Cardiac muscle cell (in vitro differentiated cells and primary cell): ENCODE measurements at regions not wholly inside any gene's neighbourhood (a gene's known extent, or its start where the extent isn't known, plus 50 kb on each side); places are given as distances from the start of the nearest gene placed in this dataset.

Experiments used
- DNase-seq, 2 donors: peaks; one replicate each; pipeline versions ENCODE4 v3.0.0 to v3.0.0-alpha.2; 2010 to 2017; ENCODE audit warnings: low read depth in 1 of 2, low spot score in 1 of 2
- H3K27ac ChIP-seq: fragments of 200-600 bp; sonication (generic); 2 replicates; pipeline ENCODE4 v1.5.1; 2016
- H3K27me3 ChIP-seq: fragments of 200-600 bp; sonication (generic); 2 replicates; pipeline ENCODE4 v1.6.0; 2016; ENCODE audit warnings: control low read depth
- H3K36me3 ChIP-seq: fragments of 200-600 bp; sonication (generic); 2 replicates; pipeline ENCODE4 v1.5.1; 2016; ENCODE audit warnings: control low read depth
- H3K4me1 ChIP-seq: fragments of 200-600 bp; sonication (generic); 2 replicates; pipeline ENCODE4 v1.8.1; 2017; ENCODE audit warnings: low read depth, mild to moderate bottlenecking, mixed run types
- H3K4me3 ChIP-seq: fragments of 200-600 bp; sonication (generic); 2 replicates; pipeline ENCODE4 v1.5.1; 2016; ENCODE audit warnings: mild to moderate bottlenecking
- H3K9me3 ChIP-seq: fragments of 200-600 bp; sonication (generic); 2 replicates; pipeline ENCODE4 v1.5.1; 2017; ENCODE audit warnings: low read depth, mild to moderate bottlenecking, control low read depth
- TF ChIP-seq, protein P1 (sequence below): IDR thresholded peaks from 2 replicates; pipeline ENCODE4 v1.5.1; 2012; ENCODE audit warnings: low read depth, mild to moderate bottlenecking, low read length

DNA sequence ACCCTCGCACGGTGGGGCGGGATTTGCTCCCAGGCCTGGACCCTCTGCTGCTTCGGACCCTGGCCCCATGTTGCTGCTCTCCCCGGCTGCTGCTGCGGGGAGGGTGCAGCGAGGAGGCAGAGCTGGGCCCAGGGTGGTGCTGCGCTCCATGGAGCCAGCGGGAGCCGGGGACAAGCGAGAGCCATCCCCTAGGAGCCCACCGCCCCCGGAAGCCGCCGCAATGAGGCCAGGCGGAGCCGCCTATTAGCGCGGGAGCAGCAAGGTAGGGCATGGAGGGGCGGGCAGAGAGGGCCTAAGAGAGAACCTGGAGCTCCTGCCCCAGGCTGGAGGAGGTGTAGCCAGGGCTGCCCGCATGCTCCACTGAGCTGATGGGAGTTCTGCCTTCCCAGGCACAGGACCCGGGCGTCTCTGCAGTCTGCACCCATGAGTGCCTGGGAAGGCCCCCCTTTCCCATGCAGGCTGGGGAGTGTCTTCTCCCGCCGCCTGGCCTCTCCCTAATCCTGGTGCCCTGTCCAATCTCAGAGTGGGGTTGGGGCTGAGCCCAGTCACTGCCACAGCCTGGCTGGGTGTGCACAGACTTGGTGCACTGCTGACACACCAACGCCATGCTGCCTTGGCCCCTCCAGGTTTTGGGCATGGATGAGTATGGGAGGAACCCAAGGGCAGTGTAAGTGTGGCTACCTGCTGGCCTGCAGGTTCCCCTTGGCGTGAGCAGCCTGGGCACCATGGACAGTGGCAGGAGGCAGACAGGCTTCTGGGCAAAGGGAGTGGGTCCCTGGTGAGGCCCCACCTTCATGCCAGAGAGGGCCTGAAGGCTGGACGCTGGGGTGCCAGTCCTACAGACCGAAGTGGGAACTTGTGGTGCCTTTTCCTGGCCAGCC is 360.6 kb upstream of the MAP3K7 start:
- Histone ChIP-seq H3K9me3 (no peaks in the 10 kb centered on the region), H3K36me3 (no peaks in the 10 kb centered on the region)
- TF ChIP-seq, protein P1, sequence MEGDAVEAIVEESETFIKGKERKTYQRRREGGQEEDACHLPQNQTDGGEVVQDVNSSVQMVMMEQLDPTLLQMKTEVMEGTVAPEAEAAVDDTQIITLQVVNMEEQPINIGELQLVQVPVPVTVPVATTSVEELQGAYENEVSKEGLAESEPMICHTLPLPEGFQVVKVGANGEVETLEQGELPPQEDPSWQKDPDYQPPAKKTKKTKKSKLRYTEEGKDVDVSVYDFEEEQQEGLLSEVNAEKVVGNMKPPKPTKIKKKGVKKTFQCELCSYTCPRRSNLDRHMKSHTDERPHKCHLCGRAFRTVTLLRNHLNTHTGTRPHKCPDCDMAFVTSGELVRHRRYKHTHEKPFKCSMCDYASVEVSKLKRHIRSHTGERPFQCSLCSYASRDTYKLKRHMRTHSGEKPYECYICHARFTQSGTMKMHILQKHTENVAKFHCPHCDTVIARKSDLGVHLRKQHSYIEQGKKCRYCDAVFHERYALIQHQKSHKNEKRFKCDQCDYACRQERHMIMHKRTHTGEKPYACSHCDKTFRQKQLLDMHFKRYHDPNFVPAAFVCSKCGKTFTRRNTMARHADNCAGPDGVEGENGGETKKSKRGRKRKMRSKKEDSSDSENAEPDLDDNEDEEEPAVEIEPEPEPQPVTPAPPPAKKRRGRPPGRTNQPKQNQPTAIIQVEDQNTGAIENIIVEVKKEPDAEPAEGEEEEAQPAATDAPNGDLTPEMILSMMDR, result no peak

GRCh38 chr6:90941885-90942284 is 355.0 kb upstream of the MAP3K7 start:
- no peak for DNase-seq
- Histone ChIP-seq H3K4me1 (peaks cover 12% of the 10 kb centered on the region), H3K4me3 (no peak overlapping the region), H3K27me3 (no peaks in the 10 kb centered on the region), H3K36me3 (no peaks in the 10 kb centered on the region), H3K27ac (no peak overlapping the region), H3K9me3 (no peaks in the 10 kb centered on the region)
- TF ChIP-seq, protein P1, result no peak

More for the DNA sequence above, 360.6 kb upstream of the MAP3K7 start:
- Histone ChIP-seq H3K27ac (no peak overlapping the region), H3K27me3 (no peaks in the 10 kb centered on the region), H3K4me3 (no peak overlapping the region), H3K4me1 (peaks cover 3% of the 10 kb centered on the region)
- no peak for DNase-seq

DNA sequence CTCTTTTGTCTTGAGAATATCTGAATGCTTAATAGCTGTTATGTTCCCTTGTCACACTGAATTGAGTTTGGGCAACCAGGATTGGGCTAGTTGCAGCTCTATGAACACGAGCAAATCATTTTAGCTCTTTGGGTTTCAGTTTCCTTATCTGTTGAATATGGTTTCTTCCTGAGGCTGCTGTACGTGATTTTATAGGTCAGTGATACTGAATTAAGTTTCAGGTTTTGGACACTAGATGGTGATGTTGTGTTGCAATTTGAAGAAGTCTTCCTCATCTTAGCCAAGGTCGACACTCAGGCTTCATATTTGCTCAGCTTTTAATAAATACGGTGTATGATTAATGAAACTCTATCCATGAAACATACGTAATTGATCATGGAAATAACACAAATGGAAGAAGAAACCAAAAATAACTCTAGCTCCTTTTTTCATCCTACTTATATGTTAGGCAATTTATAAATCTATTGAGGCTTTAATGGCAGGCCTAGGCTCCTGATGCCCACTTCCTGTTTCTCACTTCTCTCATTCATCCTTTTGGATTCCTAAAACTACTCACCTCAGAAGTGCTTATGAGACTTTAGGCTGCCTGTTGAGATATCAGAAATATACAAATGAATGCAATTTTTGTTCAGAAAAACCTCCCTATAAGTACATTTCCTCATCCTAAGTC is 354.1 kb upstream of the MAP3K7 start:
- no peak overlapping the region for H3K27ac ChIP-seq
- H3K36me3 ChIP-seq, result no peaks in the 10 kb centered on the region
- H3K9me3 ChIP-seq, result no peaks in the 10 kb centered on the region
- H3K27me3 ChIP-seq, result no peaks in the 10 kb centered on the region
- peaks cover 12% of the 10 kb centered on the region for H3K4me1 ChIP-seq
- peak; percentile 64 to 87 for DNase-seq
- no peak overlapping the region for H3K4me3 ChIP-seq
- TF ChIP-seq, protein P1, result peak; percentile 58

GRCh38 chr6:90939906-90940305 is 353.0 kb upstream of the MAP3K7 start:
- TF ChIP-seq, protein P1, result no peak
- DNase-seq, result no peak
- H3K27ac ChIP-seq, result peak overlapping the region; percentile 13

DNA sequence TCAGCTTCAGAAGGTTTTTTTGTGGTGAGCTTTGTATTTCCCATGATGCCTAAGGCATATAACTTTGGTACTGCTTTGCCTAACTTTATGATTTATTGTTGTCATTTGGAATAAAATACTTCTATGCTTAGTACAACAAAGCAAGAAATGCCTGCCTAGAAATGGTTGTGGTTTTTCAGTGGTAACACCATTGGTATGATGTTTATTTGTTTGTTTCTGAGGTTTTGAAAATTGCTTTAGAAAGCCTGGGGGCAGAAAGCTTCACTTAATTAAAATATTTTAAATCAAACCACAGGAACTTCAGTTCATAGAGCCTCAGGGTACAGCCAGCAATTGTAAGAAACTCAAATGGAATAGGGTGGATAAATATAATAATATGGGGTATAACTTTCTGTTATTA is 351.2 kb upstream of the MAP3K7 start:
- Histone ChIP-seq H3K4me1 (peaks cover 32% of the 10 kb centered on the region), H3K27me3 (no peaks in the 10 kb centered on the region), H3K4me3 (no peak overlapping the region), H3K9me3 (no peaks in the 10 kb centered on the region), H3K27ac (no peak overlapping the region), H3K36me3 (no peaks in the 10 kb centered on the region)
- DNase-seq, result no peak
- TF ChIP-seq, protein P1, result no peak

More at GRCh38 chr6:90939906-90940305, 353.0 kb upstream of the MAP3K7 start:
- no peaks in the 10 kb centered on the region for H3K9me3 ChIP-seq
- no peaks in the 10 kb centered on the region for H3K27me3 ChIP-seq
- no peaks in the 10 kb centered on the region for H3K36me3 ChIP-seq
- no peak overlapping the region for H3K4me3 ChIP-seq
- peaks cover 21% of the 10 kb centered on the region for H3K4me1 ChIP-seq
